Upper lobe of left lung (tissue), 6 donors: ENCODE measurements at regions not wholly inside any gene's neighbourhood (a gene's known extent, or its start where the extent isn't known, plus 50 kb on each side); places are given as distances from the start of the nearest gene placed in this dataset.

ENCODE experiments used
- ATAC-seq, 2 donors: fragments of 200-7000 bp; cut with Tn5 transposase; one replicate each; pipeline ENCODE4 v1.9.1; 2022; ENCODE audit warnings: mild to moderate bottlenecking in 2 of 2, moderate library complexity in 2 of 2; ENCODE audit not compliant: low FRiP score in 2 of 2
- DNase-seq, 2 donors: peaks; one replicate each; pipeline ENCODE4 v3.0.0-alpha.2; 2019 to 2020
- H3K27ac ChIP-seq, 4 donors: fragments of 200-600 bp; sonication (generic); one replicate each; pipeline ENCODE4 v1.5.1; 2016 to 2019
- H3K27me3 ChIP-seq, 4 donors: fragments of 200-600 bp; sonication (generic); one replicate each; pipeline ENCODE4 v1.5.1; 2017 to 2019
- H3K36me3 ChIP-seq, 4 donors: fragments of 200-600 bp; sonication (generic); one replicate each; pipeline ENCODE4 v1.5.1; 2016 to 2019
- H3K4me1 ChIP-seq, 4 donors: fragments of 200-600 bp; sonication (generic); one replicate each; pipeline ENCODE4 v1.5.1; 2018 to 2019
- H3K4me3 ChIP-seq, 4 donors: fragments of 200-600 bp; sonication (generic); one replicate each; pipeline ENCODE4 v1.5.1; 2017 to 2019; ENCODE audit warnings: mild to moderate bottlenecking in 2 of 4, moderate library complexity in 1 of 4
- H3K9me3 ChIP-seq, 4 donors: fragments of 200-600 bp; sonication (generic); one replicate each; pipeline ENCODE4 v1.5.1; 2018 to 2019
- EP300 ChIP-seq, 4 donors: sonication (generic); formaldehyde crosslinking; IDR thresholded peaks; one replicate each; pipeline ENCODE4 v1.5.1; 2017; ENCODE audit warnings: antibody characterized with exemption in 4 of 4, control low read depth in 2 of 4
- POLR2A ChIP-seq, 4 donors: fragments of 450-650 bp; IDR thresholded peaks; one replicate each; pipeline ENCODE4 v1.5.1; 2016 to 2017; ENCODE audit warnings: antibody characterized with exemption in 4 of 4, mild to moderate bottlenecking in 2 of 4
- POLR2AphosphoS5 ChIP-seq, 2 donors: sonication (generic); formaldehyde crosslinking; IDR thresholded peaks; one replicate each; pipeline ENCODE4 v1.5.1; 2017; ENCODE audit warnings: antibody characterized with exemption in 2 of 2
- whole genome bisulfite sequencing, 2 donors: methylation state at CpG; one replicate each; pipeline ENCODE4 v1.1.5; 2017 to 2018; 5-methylcytosine and 5-hydroxymethylcytosine counted together
- TF ChIP-seq, protein P1 (sequence below), 6 experiments: fragments of 450-650 bp in 4 of 6; fragments of 200-600 bp in 2 of 6; sonication (generic) in 2 of 6; IDR thresholded peaks; one replicate each; pipeline ENCODE4 v1.5.1; 2016 to 2019; ENCODE audit warnings: antibody characterized with exemption in 6 of 6
- donor health status: DM: no; HTN: no; CAD: no; lungs with moderate emphysema.
- donor health status: DM: no; HTN: yes; CAD: no; lungs with severe emphysema.

DNA sequence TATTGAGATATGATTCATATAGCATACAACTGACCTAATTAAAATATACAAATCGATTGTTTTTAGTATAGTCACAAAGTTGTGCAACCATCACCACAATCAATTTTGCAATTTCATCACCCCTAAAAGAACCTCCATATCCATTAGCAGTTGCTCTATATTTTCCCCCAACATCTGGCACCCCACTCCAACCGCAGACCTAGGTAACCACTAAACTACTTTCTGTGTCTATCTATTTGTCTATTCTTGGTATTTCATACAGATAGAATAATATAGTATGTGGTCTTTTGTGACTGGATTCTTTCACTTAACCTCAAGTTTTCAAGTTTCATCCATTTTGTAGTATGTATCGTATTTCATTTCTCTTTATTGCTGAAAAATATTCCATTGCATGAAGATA lies 126.0 kb upstream of the CRY1 start:
- no peaks in the 10 kb centered on the region for H3K9me3 ChIP-seq
- TF ChIP-seq EP300 (IDR thresholded peaks at IDR 0.05) = no peak
- TF ChIP-seq POLR2AphosphoS5 (IDR thresholded peaks at IDR 0.05) = no peak
- TF ChIP-seq, protein P1, sequence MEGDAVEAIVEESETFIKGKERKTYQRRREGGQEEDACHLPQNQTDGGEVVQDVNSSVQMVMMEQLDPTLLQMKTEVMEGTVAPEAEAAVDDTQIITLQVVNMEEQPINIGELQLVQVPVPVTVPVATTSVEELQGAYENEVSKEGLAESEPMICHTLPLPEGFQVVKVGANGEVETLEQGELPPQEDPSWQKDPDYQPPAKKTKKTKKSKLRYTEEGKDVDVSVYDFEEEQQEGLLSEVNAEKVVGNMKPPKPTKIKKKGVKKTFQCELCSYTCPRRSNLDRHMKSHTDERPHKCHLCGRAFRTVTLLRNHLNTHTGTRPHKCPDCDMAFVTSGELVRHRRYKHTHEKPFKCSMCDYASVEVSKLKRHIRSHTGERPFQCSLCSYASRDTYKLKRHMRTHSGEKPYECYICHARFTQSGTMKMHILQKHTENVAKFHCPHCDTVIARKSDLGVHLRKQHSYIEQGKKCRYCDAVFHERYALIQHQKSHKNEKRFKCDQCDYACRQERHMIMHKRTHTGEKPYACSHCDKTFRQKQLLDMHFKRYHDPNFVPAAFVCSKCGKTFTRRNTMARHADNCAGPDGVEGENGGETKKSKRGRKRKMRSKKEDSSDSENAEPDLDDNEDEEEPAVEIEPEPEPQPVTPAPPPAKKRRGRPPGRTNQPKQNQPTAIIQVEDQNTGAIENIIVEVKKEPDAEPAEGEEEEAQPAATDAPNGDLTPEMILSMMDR (IDR thresholded peaks at IDR 0.05) = no peak
- no peak for TF ChIP-seq POLR2A (IDR thresholded peaks at IDR 0.05)
- H3K4me3 ChIP-seq = no peak overlapping the region
- H3K27ac ChIP-seq = no peak overlapping the region
- H3K27me3 ChIP-seq = no peaks in the 10 kb centered on the region
- no peak for ATAC-seq
- H3K4me1 ChIP-seq = no peaks in the 10 kb centered on the region
- no peak for DNase-seq
- 80 to 83% methylated on average over 3 of the region's 3 CpGs for WGBS, 2 donors
- no peaks in the 10 kb centered on the region for H3K36me3 ChIP-seq

DNA sequence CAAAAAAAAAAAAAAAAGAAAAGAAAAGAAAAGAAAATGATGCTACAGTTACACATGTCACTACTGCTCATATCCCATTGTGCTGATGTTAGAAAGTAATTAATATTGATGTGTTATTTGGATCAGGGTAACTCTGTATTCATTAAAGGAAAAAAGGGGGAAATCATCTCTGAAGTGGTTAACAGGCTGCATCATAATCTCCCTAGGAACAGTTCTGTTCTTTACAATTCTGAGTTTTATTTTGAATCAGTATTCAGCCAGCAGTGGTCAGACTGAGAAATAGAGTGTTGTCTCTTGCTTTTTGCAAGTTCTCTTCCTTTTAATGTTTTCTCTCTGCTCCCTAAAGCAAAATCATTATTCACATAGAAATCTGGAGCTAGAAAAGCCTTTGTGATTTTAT lies 128.6 kb upstream of the CRY1 start:
- H3K4me1 ChIP-seq = no peaks in the 10 kb centered on the region
- ATAC-seq (no peak), DNase-seq (no peak)
- no peaks in the 10 kb centered on the region for H3K27me3 ChIP-seq
- H3K4me3 ChIP-seq = no peak overlapping the region
- no peaks in the 10 kb centered on the region for H3K36me3 ChIP-seq
- no peaks in the 10 kb centered on the region for H3K9me3 ChIP-seq
- no peak overlapping the region for H3K27ac ChIP-seq
- TF ChIP-seq EP300 (IDR thresholded peaks at IDR 0.05) (no peak), POLR2A (IDR thresholded peaks at IDR 0.05) (no peak), POLR2AphosphoS5 (IDR thresholded peaks at IDR 0.05) (no peak)
- TF ChIP-seq, protein P1 (IDR thresholded peaks at IDR 0.05) = no peak

DNA sequence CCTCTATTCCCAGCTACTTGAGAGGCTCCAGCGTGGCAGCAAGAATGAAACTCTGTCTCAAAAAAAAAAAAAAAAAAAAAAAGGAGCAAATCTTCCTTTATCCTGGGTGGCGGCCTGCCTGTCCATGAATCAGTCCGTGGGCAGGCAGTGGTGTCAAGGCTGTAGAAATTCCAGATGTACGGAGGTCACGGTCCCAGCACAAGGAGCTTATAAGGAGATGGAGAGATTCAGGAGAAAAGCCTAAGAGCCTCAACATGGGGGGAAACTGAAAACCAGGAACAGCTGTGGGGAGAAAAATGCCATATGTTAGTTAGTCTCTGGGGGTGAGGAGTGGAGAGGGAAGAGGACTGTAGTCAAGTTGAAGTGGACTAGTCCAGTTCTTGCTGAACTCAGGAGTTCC lies 130.5 kb upstream of the CRY1 start:
- Histone ChIP-seq H3K4me1 (no peaks in the 10 kb centered on the region), H3K9me3 (no peaks in the 10 kb centered on the region), H3K36me3 (no peaks in the 10 kb centered on the region), H3K27ac (no peak overlapping the region), H3K4me3 (no peak overlapping the region), H3K27me3 (no peaks in the 10 kb centered on the region)
- DNase-seq = no peak
- ATAC-seq = no peak
- TF ChIP-seq POLR2A (IDR thresholded peaks at IDR 0.05) (no peak), POLR2AphosphoS5 (IDR thresholded peaks at IDR 0.05) (no peak), EP300 (IDR thresholded peaks at IDR 0.05) (no peak)
- TF ChIP-seq, protein P1 (IDR thresholded peaks at IDR 0.05) = no peak
- 70 to 89% methylated on average over 5 of the region's 5 CpGs for WGBS, 2 donors

DNA sequence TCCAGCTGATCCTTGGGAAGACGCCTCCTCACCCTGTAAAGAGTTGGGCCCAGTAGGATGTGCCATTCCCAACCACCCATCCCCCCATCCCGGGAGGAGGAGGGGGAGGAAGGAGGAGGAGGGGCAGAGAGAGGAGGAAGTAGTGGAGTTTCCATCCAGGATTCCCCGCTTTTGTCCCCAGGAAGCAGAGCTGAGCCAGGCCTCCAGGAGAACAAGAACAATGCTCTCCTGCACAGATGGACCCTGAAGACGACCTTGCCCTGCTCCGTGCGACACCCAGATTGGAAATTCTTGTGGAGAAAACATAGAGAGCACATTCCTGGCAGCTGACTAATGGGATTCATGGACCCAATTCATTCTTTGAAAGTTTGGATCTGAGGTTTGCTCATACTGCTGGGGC lies 132.3 kb upstream of the CRY1 start:
- ATAC-seq (no peak), DNase-seq (no peak)
- no peak for TF ChIP-seq EP300 (IDR thresholded peaks at IDR 0.05)
- TF ChIP-seq POLR2A (IDR thresholded peaks at IDR 0.05) = no peak
- TF ChIP-seq POLR2AphosphoS5 (IDR thresholded peaks at IDR 0.05) = no peak
- TF ChIP-seq, protein P1 (IDR thresholded peaks at IDR 0.05) = no peak
- Histone ChIP-seq H3K36me3 (no peaks in the 10 kb centered on the region), H3K27ac (no peak overlapping the region), H3K27me3 (no peaks in the 10 kb centered on the region), H3K9me3 (no peaks in the 10 kb centered on the region), H3K4me3 (no peak overlapping the region), H3K4me1 (no peaks in the 10 kb centered on the region)
- 44 to 48% methylated on average over 6 of the region's 6 CpGs for WGBS, 2 donors

- Histone ChIP-seq H3K36me3 (no peaks in the 10 kb centered on the region), H3K27ac (no peak overlapping the region), H3K4me3 (no peak overlapping the region), H3K9me3 (no peaks in the 10 kb centered on the region), H3K4me1 (no peaks in the 10 kb centered on the region), H3K27me3 (no peaks in the 10 kb centered on the region)
- DNase-seq = no peak
- no peak for ATAC-seq
- no peak for TF ChIP-seq POLR2AphosphoS5 (IDR thresholded peaks at IDR 0.05)
- TF ChIP-seq, protein P1 (IDR thresholded peaks at IDR 0.05) = no peak
- TF ChIP-seq EP300 (IDR thresholded peaks at IDR 0.05) = no peak
- no peak for TF ChIP-seq POLR2A (IDR thresholded peaks at IDR 0.05)
- 67 to 82% methylated on average over 2 of the region's 2 CpGs for WGBS, 2 donors
These were observed 132.8 kb upstream of the CRY1 start for GRCh38 chr12:107226126-107226525.
